DLD1 (cell line): ENCODE measurements at regions not wholly inside any gene's neighbourhood (a gene's known extent, or its start where the extent isn't known, plus 50 kb on each side); places are given as distances from the start of the nearest gene placed in this dataset.
"Not testable (repeated sequence)": the region's sequence is repeated elsewhere in the genome, so short reads cannot be mapped to it uniquely, and the experiment has no call there.

Experiments used
- in situ Hi-C: cut with HindIII; loops from 2 replicates; pipeline ENCODE4 v1.10.0; 2017; ENCODE audit warnings: low sequenced_read_pairs

- in situ Hi-C loops, result no loop called here
Observed at GRCh38 chr4:111359602-111360001, 736.7 kb upstream of the PITX2 start.

- in situ Hi-C loops, result no loop called here
Observed at GRCh38 chr4:111360906-111361305, 738.0 kb upstream of the PITX2 start.

- in situ Hi-C loops, result no loop called here
Observed at GRCh38 chr4:111362941-111363361, 740.1 kb upstream of the PITX2 start.

- in situ Hi-C loops, result not testable (repeated sequence)
Observed at GRCh38 chr4:111377880-111378279, 755.0 kb upstream of the PITX2 start.

- in situ Hi-C loops, result no loop called here
Observed at GRCh38 chr4:111388561-111388960, 756.7 kb upstream of the FAM241A start.

- in situ Hi-C loops, result no loop called here
Observed at GRCh38 chr4:111391829-111392228, 753.4 kb upstream of the FAM241A start.

GRCh38 chr4:111393781-111394180 is 751.5 kb upstream of the FAM241A start:
- in situ Hi-C loops, result no loop called here

- in situ Hi-C loops, result no loop called here
Observed at GRCh38 chr4:111398906-111399330, 746.3 kb upstream of the FAM241A start.

GRCh38 chr4:111399623-111400022 is 745.6 kb upstream of the FAM241A start:
- in situ Hi-C loops, result no loop called here

- in situ Hi-C loops, result no loop called here
Observed at GRCh38 chr4:111400741-111401140, 744.5 kb upstream of the FAM241A start.

GRCh38 chr4:111404673-111405072 is 740.6 kb upstream of the FAM241A start:
- in situ Hi-C loops, result no loop called here

GRCh38 chr4:111405989-111406388 is 739.3 kb upstream of the FAM241A start:
- in situ Hi-C loops, result no loop called here

- in situ Hi-C loops, result no loop called here
Observed at GRCh38 chr4:111410571-111410970, 734.7 kb upstream of the FAM241A start.

- in situ Hi-C loops, result no loop called here
Observed at GRCh38 chr4:111417521-111417920, 727.7 kb upstream of the FAM241A start.

GRCh38 chr4:111433441-111433840 is 711.8 kb upstream of the FAM241A start:
- in situ Hi-C loops, result no loop called here

- in situ Hi-C loops, result no loop called here
Observed at GRCh38 chr4:111434586-111434985, 710.7 kb upstream of the FAM241A start.

- in situ Hi-C loops, result no loop called here
Observed at GRCh38 chr4:111435986-111436744, 709.1 kb upstream of the FAM241A start.

GRCh38 chr4:111441687-111442086 is 703.6 kb upstream of the FAM241A start:
- in situ Hi-C loops, result no loop called here

GRCh38 chr4:111444836-111445235 is 700.4 kb upstream of the FAM241A start:
- in situ Hi-C loops, result not testable (repeated sequence)

- in situ Hi-C loops, result no loop called here
Observed at GRCh38 chr4:111449657-111450056, 695.6 kb upstream of the FAM241A start.

- in situ Hi-C loops, result no loop called here
Observed at GRCh38 chr4:111450867-111451266, 694.4 kb upstream of the FAM241A start.

GRCh38 chr4:111453216-111453615 is 692.0 kb upstream of the FAM241A start:
- in situ Hi-C loops, result no loop called here

- in situ Hi-C loops, result no loop called here
Observed at GRCh38 chr4:111454961-111455360, 690.3 kb upstream of the FAM241A start.
